HepG2 (cell line): ENCODE measurements at regions not wholly inside any gene's neighbourhood (a gene's known extent, or its start where the extent isn't known, plus 50 kb on each side); places are given as distances from the start of the nearest gene placed in this dataset.

Experiments used
- ATAC-seq: fragments of 200-7000 bp; cut with Tn5 transposase; 3 replicates; pipeline ENCODE4 v1.9.1; 2020; ENCODE audit warnings: mild to moderate bottlenecking, moderate library complexity
- BruUV-seq: library from RNA; stranded (reverse); fragments of 400-500 nt; replicated peaks from 2 replicates; lab custom pipeline; 2021; lab: Mats Ljungman, UMichigan
- CTCF ChIA-PET: fragments of 300-600 bp; formaldehyde crosslinking; extraction: SDS; loops from one replicate; lab custom pipeline; 2021; ENCODE audit warnings: low total read pairs, inconsistent platforms, low intra/inter-chr PET ratio; lab: Yijun Ruan, JAX
- POLR2A ChIA-PET: fragments of 350-600 bp; sonication (Branson Sonifier 250); formaldehyde crosslinking; loops from one replicate; lab custom pipeline; 2020; ENCODE audit warnings: antibody characterized with exemption, inconsistent platforms; lab: Yijun Ruan, JAX
- DNase-seq: peaks from one replicate; pipeline ENCODE4 v3.0.0-alpha.2; 2015; ENCODE audit warnings: low spot score
- FAIRE-seq: peaks from 3 replicates; lab custom pipeline; 2011; peaks lifted over from hg19 to GRCh38; lab: Jason Lieb, UNC
- H2AFZ ChIP-seq: one replicate; pipeline ENCODE4 v1.6.1; 2011; ENCODE audit warnings: low read length, inconsistent platforms
- H3K27ac ChIP-seq: fragments of 300-600 bp; 3 replicates; pipeline ENCODE4 v1.8.0; 2011; ENCODE audit warnings: mixed run types, mild to moderate bottlenecking, mixed read lengths, low read length, inconsistent platforms; ENCODE audit not compliant: insufficient read depth; ENCODE audit errors: extremely low read length
- H3K27me3 ChIP-seq, 2 experiments: fragments of 200-600 bp in 1 of 2; 2 replicates in 1 of 2; 3 replicates in 1 of 2; pipeline versions ENCODE4 v1.6.0 to v1.8.0; 2011; ENCODE audit warnings: low read length in 2 of 2, mild to moderate bottlenecking in 2 of 2, moderate library complexity in 2 of 2, inconsistent platforms in 1 of 2; ENCODE audit not compliant: insufficient read depth in 2 of 2, control insufficient read depth in 1 of 2
- H3K36me3 ChIP-seq, 2 experiments: fragments of 200-600 bp in 1 of 2; replicated peaks in 1 of 2; 2 replicates in 1 of 2; 3 replicates in 1 of 2; pipeline versions ENCODE4 v1.5.1 to v1.8.0; 2011; ENCODE audit warnings: low read length in 2 of 2, inconsistent platforms in 1 of 2; ENCODE audit not compliant: insufficient read depth in 2 of 2, control insufficient read depth in 1 of 2
- H3K4me1 ChIP-seq: 2 replicates; pipeline ENCODE4 v1.5.1; 2012; ENCODE audit warnings: low read length, inconsistent platforms; ENCODE audit not compliant: insufficient read depth
- H3K4me2 ChIP-seq: 2 replicates; pipeline ENCODE4 v1.6.0; 2011; ENCODE audit warnings: low read depth, low read length, inconsistent platforms
- H3K4me3 ChIP-seq, 3 experiments: fragments of 200-600 bp in 1 of 3; sonication (generic), shearing (Covaris generic) in 1 of 3; replicated peaks in 1 of 3; 2 replicates each; pipeline ENCODE4 v1.5.1; 2011 to 2016; ENCODE audit warnings: low read length in 3 of 3, inconsistent platforms in 2 of 3, low read depth in 2 of 3, mild to moderate bottlenecking in 2 of 3, control low read depth in 1 of 3, mixed read lengths in 1 of 3; ENCODE audit not compliant: insufficient read depth in 1 of 3
- H3K79me2 ChIP-seq: one replicate; pipeline ENCODE4 v1.6.1; 2011; ENCODE audit warnings: low read length, inconsistent platforms; ENCODE audit not compliant: insufficient read depth
- H3K9ac ChIP-seq: 2 replicates; pipeline ENCODE4 v1.6.0; 2011; ENCODE audit warnings: mild to moderate bottlenecking, low read depth, low read length, inconsistent platforms; ENCODE audit not compliant: insufficient read depth
- H3K9me3 ChIP-seq: 2 replicates; pipeline ENCODE4 v1.5.1; 2012; ENCODE audit warnings: mild to moderate bottlenecking, low read length
- H4K20me1 ChIP-seq: 2 replicates; pipeline ENCODE4 v1.6.0; 2011; ENCODE audit warnings: inconsistent platforms, mild to moderate bottlenecking, low read length, moderate library complexity; ENCODE audit not compliant: insufficient read depth
- ETV5 ChIP-seq: IDR thresholded peaks from 2 replicates; pipeline ENCODE4 v1.6.1; 2018; ENCODE audit warnings: missing biosample characterization, missing genetic modification reagents, inconsistent platforms, borderline replicate concordance
- NCOR1 ChIP-seq: fragments of 200-600 bp; sonication (generic); IDR thresholded peaks from 2 replicates; pipeline ENCODE4 v1.7.0; 2017; ENCODE audit warnings: antibody characterized with exemption, low read length, borderline replicate concordance
- SETDB1 ChIP-seq: sonication (generic); formaldehyde crosslinking; IDR thresholded peaks from 2 replicates; pipeline ENCODE4 v1.5.1; 2020; ENCODE audit warnings: missing genetic modification reagents, mild to moderate bottlenecking, borderline replicate concordance
- ZNF230 ChIP-seq: sonication (generic); formaldehyde crosslinking; IDR thresholded peaks from 2 replicates; pipeline ENCODE4 v1.4.0; 2020; ENCODE audit warnings: mild to moderate bottlenecking, missing genetic modification reagents
- WGBS: methylation state at CpG from one replicate; pipeline ENCODE4 v1.1.6; 2017; ENCODE audit warnings: low lambda C conversion rate; 5-methylcytosine and 5-hydroxymethylcytosine counted together
- in situ Hi-C: cut with HindIII; loops from 2 replicates; pipeline ENCODE4 v1.10.0; 2017; ENCODE audit warnings: low pct_unique_long_range_greater_than_20kb; ENCODE audit not compliant: extremely low pct_ligation_motif_present
- intact Hi-C: fragments of 100-400 bp; cut with micrococcal nuclease; formaldehyde crosslinking; loops from one replicate; pipeline ENCODE4 v1.10.0; 2022; ENCODE audit not compliant: unreplicated experiment
- TF ChIP-seq, protein P1 (sequence below): sonication (generic); formaldehyde crosslinking; IDR thresholded peaks from 2 replicates; pipeline ENCODE4 v1.4.0; 2020; ENCODE audit warnings: missing genetic modification reagents
- TF ChIP-seq, protein P2 (sequence below): sonication (generic); formaldehyde crosslinking; IDR thresholded peaks from 2 replicates; pipeline ENCODE4 v1.4.0; 2020; ENCODE audit warnings: missing genetic modification reagents, borderline replicate concordance
- TF ChIP-seq, protein P3 (sequence below): IDR thresholded peaks from 2 replicates; pipeline ENCODE4 v1.6.1; 2016; ENCODE audit warnings: low read depth, missing genetic modification reagents, missing compliant biosample characterization
- TF ChIP-seq, protein P4 (sequence below): sonication (generic); formaldehyde crosslinking; IDR thresholded peaks from 2 replicates; pipeline ENCODE4 v1.5.0; 2020; ENCODE audit warnings: mild to moderate bottlenecking, missing genetic modification reagents

DNA sequence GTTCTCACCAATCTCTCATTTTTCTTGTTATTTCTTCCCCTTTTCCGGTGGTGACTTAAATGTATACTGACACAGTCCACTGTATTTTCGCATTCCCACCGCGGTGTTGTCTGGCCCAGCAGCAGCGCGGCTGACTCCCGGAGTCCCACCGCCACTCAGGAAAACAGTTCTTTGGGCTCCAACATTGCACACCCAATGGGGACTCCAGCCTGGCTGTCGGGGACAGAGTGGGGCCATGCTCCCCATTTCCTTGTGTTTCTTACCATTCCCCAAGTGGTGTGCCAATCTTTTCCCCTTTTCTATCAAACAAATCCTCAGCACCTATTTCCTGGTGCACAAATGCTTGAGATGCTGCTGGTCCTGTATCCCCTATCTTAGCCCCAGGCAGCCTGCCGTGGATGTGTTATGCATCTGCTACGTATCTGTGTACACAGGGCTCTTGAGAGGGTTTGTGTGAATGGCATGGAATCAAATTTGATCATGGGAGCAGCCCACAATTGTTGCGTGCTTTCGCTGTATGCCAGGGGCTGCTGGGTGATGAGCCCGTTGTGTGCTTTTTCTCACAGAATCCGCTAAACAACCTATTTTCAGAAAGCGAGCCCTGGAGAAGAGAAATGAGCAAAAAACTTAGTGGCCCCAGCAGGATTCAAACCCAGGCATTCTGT is 219.1 kb upstream of the RGMA start:
- Histone ChIP-seq H3K9ac (no peak overlapping the region), H3K4me3 (no peak overlapping the region), H3K4me2 (no peak overlapping the region), H3K27me3 (peaks cover 0 to 28% of the 10 kb centered on the region in 2 experiments; a peak in 4 of 5 replicates), H3K79me2 (no peaks in the 10 kb centered on the region), H2AFZ (no peak overlapping the region), H4K20me1 (no peaks in the 10 kb centered on the region), H3K9me3 (no peaks in the 10 kb centered on the region), H3K27ac (no peak overlapping the region), H3K4me1 (no peaks in the 10 kb centered on the region), H3K36me3 (no peaks in the 10 kb centered on the region)
- FAIRE-seq (no peak), ATAC-seq (no peak), DNase-seq (no peak)
- intact Hi-C loops (no loop called here), in situ Hi-C loops (no loop called here)
- CTCF ChIA-PET: no interaction called here
- BruUV-seq: no TSS peak
- 41% methylated on average over 15 of the region's 16 CpGs for WGBS
- POLR2A ChIA-PET: no interaction called here
- TF ChIP-seq, protein P1, sequence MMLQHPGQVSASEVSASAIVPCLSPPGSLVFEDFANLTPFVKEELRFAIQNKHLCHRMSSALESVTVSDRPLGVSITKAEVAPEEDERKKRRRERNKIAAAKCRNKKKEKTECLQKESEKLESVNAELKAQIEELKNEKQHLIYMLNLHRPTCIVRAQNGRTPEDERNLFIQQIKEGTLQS (CRISPR knock-in tag): no peak
- TF ChIP-seq SETDB1 (CRISPR knock-in tag) (no peak), NCOR1 (no peak), ZNF230 (CRISPR knock-in tag) (no peak), ETV5 (no peak)
- TF ChIP-seq, protein P2, sequence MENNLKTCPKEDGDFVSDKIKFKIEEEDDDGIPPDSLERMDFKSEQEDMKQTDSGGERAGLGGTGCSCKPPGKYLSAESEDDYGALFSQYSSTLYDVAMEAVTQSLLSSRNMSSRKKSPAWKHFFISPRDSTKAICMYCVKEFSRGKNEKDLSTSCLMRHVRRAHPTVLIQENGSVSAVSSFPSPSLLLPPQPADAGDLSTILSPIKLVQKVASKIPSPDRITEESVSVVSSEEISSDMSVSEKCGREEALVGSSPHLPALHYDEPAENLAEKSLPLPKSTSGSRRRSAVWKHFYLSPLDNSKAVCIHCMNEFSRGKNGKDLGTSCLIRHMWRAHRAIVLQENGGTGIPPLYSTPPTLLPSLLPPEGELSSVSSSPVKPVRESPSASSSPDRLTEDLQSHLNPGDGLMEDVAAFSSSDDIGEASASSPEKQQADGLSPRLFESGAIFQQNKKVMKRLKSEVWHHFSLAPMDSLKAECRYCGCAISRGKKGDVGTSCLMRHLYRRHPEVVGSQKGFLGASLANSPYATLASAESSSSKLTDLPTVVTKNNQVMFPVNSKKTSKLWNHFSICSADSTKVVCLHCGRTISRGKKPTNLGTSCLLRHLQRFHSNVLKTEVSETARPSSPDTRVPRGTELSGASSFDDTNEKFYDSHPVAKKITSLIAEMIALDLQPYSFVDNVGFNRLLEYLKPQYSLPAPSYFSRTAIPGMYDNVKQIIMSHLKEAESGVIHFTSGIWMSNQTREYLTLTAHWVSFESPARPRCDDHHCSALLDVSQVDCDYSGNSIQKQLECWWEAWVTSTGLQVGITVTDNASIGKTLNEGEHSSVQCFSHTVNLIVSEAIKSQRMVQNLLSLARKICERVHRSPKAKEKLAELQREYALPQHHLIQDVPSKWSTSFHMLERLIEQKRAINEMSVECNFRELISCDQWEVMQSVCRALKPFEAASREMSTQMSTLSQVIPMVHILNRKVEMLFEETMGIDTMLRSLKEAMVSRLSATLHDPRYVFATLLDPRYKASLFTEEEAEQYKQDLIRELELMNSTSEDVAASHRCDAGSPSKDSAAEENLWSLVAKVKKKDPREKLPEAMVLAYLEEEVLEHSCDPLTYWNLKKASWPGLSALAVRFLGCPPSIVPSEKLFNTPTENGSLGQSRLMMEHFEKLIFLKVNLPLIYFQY (CRISPR knock-in tag): no peak
- TF ChIP-seq, protein P3, sequence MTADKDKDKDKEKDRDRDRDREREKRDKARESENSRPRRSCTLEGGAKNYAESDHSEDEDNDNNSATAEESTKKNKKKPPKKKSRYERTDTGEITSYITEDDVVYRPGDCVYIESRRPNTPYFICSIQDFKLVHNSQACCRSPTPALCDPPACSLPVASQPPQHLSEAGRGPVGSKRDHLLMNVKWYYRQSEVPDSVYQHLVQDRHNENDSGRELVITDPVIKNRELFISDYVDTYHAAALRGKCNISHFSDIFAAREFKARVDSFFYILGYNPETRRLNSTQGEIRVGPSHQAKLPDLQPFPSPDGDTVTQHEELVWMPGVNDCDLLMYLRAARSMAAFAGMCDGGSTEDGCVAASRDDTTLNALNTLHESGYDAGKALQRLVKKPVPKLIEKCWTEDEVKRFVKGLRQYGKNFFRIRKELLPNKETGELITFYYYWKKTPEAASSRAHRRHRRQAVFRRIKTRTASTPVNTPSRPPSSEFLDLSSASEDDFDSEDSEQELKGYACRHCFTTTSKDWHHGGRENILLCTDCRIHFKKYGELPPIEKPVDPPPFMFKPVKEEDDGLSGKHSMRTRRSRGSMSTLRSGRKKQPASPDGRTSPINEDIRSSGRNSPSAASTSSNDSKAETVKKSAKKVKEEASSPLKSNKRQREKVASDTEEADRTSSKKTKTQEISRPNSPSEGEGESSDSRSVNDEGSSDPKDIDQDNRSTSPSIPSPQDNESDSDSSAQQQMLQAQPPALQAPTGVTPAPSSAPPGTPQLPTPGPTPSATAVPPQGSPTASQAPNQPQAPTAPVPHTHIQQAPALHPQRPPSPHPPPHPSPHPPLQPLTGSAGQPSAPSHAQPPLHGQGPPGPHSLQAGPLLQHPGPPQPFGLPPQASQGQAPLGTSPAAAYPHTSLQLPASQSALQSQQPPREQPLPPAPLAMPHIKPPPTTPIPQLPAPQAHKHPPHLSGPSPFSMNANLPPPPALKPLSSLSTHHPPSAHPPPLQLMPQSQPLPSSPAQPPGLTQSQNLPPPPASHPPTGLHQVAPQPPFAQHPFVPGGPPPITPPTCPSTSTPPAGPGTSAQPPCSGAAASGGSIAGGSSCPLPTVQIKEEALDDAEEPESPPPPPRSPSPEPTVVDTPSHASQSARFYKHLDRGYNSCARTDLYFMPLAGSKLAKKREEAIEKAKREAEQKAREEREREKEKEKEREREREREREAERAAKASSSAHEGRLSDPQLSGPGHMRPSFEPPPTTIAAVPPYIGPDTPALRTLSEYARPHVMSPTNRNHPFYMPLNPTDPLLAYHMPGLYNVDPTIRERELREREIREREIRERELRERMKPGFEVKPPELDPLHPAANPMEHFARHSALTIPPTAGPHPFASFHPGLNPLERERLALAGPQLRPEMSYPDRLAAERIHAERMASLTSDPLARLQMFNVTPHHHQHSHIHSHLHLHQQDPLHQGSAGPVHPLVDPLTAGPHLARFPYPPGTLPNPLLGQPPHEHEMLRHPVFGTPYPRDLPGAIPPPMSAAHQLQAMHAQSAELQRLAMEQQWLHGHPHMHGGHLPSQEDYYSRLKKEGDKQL (CRISPR knock-in tag): no peak
- TF ChIP-seq, protein P4, sequence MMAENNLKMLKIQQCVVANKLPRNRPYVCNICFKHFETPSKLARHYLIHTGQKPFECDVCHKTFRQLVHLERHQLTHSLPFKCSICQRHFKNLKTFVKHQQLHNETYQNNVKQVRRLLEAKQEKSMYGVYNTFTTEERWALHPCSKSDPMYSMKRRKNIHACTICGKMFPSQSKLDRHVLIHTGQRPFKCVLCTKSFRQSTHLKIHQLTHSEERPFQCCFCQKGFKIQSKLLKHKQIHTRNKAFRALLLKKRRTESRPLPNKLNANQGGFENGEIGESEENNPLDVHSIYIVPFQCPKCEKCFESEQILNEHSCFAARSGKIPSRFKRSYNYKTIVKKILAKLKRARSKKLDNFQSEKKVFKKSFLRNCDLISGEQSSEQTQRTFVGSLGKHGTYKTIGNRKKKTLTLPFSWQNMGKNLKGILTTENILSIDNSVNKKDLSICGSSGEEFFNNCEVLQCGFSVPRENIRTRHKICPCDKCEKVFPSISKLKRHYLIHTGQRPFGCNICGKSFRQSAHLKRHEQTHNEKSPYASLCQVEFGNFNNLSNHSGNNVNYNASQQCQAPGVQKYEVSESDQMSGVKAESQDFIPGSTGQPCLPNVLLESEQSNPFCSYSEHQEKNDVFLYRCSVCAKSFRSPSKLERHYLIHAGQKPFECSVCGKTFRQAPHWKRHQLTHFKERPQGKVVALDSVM (CRISPR knock-in tag): no peak
